HG03025 (cell line): ENCODE measurements at regions not wholly inside any gene's neighbourhood (a gene's known extent, or its start where the extent isn't known, plus 50 kb on each side); places are given as distances from the start of the nearest gene placed in this dataset.
"Not testable (repeated sequence)": the region's sequence is repeated elsewhere in the genome, so short reads cannot be mapped to it uniquely, and the experiment has no call there.

Experiments used
- ATAC-seq: cut with Tn5 transposase; IDR thresholded peaks from one replicate; pipeline ENCODE4 v1.9.1; 2021; ENCODE audit warnings: mild to moderate bottlenecking, moderate library complexity; ENCODE audit not compliant: unreplicated experiment, low FRiP score

GRCh38 chrX:861340-861890, 230.8 kb downstream of the SHOX start:
- no peak for ATAC-seq

- ATAC-seq: no peak
These were observed 228.7 kb downstream of the SHOX start for GRCh38 chrX:859329-859728.

GRCh38 chrX:858542-859078, 228.0 kb downstream of the SHOX start:
- no peak for ATAC-seq

GRCh38 chrX:857376-857775, 226.8 kb downstream of the SHOX start:
- ATAC-seq: no peak

- ATAC-seq: no peak
These were observed 226.1 kb downstream of the SHOX start for GRCh38 chrX:856566-857290.

- ATAC-seq: no peak
These were observed 222.7 kb downstream of the SHOX start for GRCh38 chrX:853304-853703.

GRCh38 chrX:850471-850916, 219.9 kb downstream of the SHOX start:
- no peak for ATAC-seq

GRCh38 chrX:848386-848785, 217.8 kb downstream of the SHOX start:
- no peak for ATAC-seq

GRCh38 chrX:843306-843705, 212.7 kb downstream of the SHOX start:
- ATAC-seq: no peak

- ATAC-seq: no peak
These were observed 210.0 kb downstream of the SHOX start for GRCh38 chrX:840556-840955.

- not testable (repeated sequence) for ATAC-seq
These were observed 208.1 kb downstream of the SHOX start for GRCh38 chrX:838666-839065.

GRCh38 chrX:835857-836256, 205.3 kb downstream of the SHOX start:
- not testable (repeated sequence) for ATAC-seq

GRCh38 chrX:830532-830931, 199.9 kb downstream of the SHOX start:
- ATAC-seq: no peak

- no peak for ATAC-seq
These were observed 198.6 kb downstream of the SHOX start for GRCh38 chrX:829145-829544.

- no peak for ATAC-seq
These were observed 197.9 kb downstream of the SHOX start for GRCh38 chrX:828411-828959.

- no peak for ATAC-seq
These were observed 195.9 kb downstream of the SHOX start for GRCh38 chrX:826448-826847.

- no peak for ATAC-seq
These were observed 195.4 kb downstream of the SHOX start for GRCh38 chrX:825991-826390.

- not testable (repeated sequence) for ATAC-seq
These were observed 192.5 kb downstream of the SHOX start for GRCh38 chrX:823073-823472.

GRCh38 chrX:821327-822107, 190.9 kb downstream of the SHOX start:
- ATAC-seq: no peak

- no peak for ATAC-seq
These were observed 189.1 kb downstream of the SHOX start for GRCh38 chrX:819684-820083.

- no peak for ATAC-seq
These were observed 187.2 kb downstream of the SHOX start for GRCh38 chrX:817759-818300.
